SK-N-SH (cell line): ENCODE measurements at regions not wholly inside any gene's neighbourhood (a gene's known extent, or its start where the extent isn't known, plus 50 kb on each side); places are given as distances from the start of the nearest gene placed in this dataset.

Experiments
- FOXM1 ChIP-seq: IDR thresholded peaks from 2 replicates; pipeline ENCODE4 v1.4.0; 2012; ENCODE audit warnings: low read depth, mild to moderate bottlenecking
- USF1 ChIP-seq: IDR thresholded peaks from 2 replicates; pipeline ENCODE4 v1.4.0; 2012; ENCODE audit warnings: low read depth, borderline replicate concordance

- TF ChIP-seq USF1: no peak
- no peak for TF ChIP-seq FOXM1
Observed at GRCh38 chr2:177048981-177049380, 163.6 kb upstream of the HNRNPA3 start.
